B cell (primary cell): ENCODE measurements at regions not wholly inside any gene's neighbourhood (a gene's known extent, or its start where the extent isn't known, plus 50 kb on each side); places are given as distances from the start of the nearest gene placed in this dataset.

Experiments
- CTCF ChIP-seq: fragments of 200-600 bp; IDR thresholded peaks from one replicate; pipeline ENCODE4 v1.8.0; 2022; ENCODE audit warnings: antibody characterized with exemption, mild to moderate bottlenecking
- EZH2 ChIP-seq: IDR thresholded peaks from 2 replicates; pipeline ENCODE4 v1.6.1; 2012; ENCODE audit warnings: borderline replicate concordance, low read depth, mild to moderate bottlenecking, moderate library complexity, low read length; ENCODE audit not compliant: insufficient read depth, poor library complexity, severe bottlenecking

DNA sequence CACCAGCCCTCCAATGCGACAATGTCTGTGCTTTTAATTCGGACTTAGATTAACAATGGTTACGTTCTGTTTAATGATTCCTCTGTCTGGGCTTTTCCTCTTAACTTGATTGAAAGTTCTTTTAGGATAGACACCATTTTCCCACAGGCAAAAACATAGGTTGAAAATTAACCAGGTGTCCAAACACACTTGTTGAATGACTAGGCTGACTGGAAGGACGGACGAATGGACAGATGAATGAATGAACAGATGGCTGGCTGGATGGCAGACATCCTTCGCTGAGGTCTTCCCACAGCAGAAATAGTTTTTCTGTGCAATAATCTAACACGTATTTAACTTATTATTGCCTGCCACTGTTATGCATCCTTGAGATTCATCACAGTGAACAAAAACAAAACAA is 298.8 kb downstream of the SRBD1 start:
- TF ChIP-seq CTCF: no peak
- TF ChIP-seq EZH2: no peak
